ENCODE measurements at regions not wholly inside any gene's neighbourhood (a gene's known extent, or its start where the extent isn't known, plus 50 kb on each side); places are given as distances from the start of the nearest gene placed in this dataset.
"Not testable (repeated sequence)": the region's sequence is repeated elsewhere in the genome, so short reads cannot be mapped to it uniquely, and the experiment has no call there.

DNA sequence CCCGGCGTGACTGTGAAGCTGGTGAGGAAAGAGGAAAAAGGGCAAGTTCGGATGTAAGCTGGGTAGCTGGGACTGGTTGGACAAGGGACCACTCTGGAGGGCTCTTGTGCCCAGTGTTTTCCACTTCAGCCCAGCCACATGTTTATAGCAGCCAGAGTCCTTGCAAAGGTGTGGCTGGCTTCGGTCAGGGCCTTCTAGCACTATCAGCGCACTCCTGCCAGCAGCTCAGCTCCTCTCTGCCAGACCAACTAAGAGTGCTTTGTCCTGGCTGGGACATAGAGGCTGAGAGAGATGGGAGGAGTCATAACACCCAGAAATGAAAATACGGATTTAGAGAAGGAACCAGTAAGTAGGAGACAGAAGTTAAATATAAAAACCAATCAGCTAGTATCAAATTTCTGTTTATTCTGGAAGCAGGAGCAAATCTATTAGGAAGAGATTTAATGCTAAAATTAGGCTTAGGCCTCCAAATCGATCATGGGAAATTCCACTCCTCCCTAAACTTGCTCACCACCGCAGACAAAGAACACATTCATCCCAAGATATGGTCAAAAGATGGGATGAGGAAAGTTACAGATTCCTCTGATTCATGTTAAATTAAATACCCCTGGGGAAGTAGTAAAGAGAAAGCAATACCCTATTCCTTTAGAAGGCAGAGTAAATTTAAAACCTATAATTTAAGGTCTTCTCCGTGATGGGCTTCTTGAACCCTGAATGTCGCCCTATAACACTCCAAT is 135.0 kb downstream of the RALA start:
- no peak for DNase-seq (ENCODE audit: extremely low read depth, low read depth)

DNA sequence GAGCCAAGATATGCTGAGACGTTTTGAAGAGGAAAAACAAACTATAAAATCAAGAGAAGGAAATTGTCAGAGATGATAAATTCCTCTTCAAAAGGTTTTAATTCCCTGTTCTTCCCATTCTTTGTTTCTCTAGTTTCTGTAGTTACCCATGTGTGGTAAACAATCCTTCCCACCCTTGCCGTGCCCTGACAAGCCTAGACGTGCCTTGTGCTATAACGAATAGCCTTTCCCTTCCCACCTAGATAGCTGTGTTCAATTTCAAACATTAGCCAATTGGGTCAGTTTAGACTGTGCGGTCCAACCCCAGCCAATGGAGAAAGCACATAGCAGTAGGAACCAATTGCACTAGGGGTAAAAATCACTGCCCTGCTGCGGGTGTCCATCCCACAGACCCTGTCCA is 138.1 kb downstream of the RALA start:
- no peak for DNase-seq (ENCODE audit: extremely low read depth, low read depth)
- TF ChIP-seq, protein P1, sequence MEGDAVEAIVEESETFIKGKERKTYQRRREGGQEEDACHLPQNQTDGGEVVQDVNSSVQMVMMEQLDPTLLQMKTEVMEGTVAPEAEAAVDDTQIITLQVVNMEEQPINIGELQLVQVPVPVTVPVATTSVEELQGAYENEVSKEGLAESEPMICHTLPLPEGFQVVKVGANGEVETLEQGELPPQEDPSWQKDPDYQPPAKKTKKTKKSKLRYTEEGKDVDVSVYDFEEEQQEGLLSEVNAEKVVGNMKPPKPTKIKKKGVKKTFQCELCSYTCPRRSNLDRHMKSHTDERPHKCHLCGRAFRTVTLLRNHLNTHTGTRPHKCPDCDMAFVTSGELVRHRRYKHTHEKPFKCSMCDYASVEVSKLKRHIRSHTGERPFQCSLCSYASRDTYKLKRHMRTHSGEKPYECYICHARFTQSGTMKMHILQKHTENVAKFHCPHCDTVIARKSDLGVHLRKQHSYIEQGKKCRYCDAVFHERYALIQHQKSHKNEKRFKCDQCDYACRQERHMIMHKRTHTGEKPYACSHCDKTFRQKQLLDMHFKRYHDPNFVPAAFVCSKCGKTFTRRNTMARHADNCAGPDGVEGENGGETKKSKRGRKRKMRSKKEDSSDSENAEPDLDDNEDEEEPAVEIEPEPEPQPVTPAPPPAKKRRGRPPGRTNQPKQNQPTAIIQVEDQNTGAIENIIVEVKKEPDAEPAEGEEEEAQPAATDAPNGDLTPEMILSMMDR (IDR thresholded peaks at IDR 0.05; ENCODE audit: low read depth, low read length), result no peak

More for the DNA sequence above, 135.0 kb downstream of the RALA start:
- TF ChIP-seq, protein P1 (IDR thresholded peaks at IDR 0.05; ENCODE audit: low read depth, low read length), result no peak

DNA sequence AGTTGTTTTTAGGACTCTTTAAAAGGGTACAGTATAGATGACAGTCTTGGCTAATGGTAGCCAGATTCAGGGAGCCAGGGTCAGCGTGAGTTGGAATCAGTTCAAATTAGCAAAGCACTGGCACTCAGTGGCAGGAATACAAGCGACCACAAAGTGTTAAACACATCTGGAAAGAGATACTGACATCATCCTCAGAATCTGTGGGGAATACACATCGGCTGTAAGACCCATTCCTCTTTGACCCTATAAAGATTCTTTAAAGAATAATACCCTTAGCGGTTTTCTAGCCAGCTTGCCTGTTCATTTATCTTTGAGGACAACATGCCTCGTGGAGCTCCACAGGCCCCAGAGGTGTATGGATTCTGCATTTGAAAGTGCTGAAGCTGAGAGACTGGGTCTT is 139.1 kb downstream of the RALA start:
- not testable (repeated sequence) for DNase-seq (ENCODE audit: extremely low read depth, low read depth)

DNA sequence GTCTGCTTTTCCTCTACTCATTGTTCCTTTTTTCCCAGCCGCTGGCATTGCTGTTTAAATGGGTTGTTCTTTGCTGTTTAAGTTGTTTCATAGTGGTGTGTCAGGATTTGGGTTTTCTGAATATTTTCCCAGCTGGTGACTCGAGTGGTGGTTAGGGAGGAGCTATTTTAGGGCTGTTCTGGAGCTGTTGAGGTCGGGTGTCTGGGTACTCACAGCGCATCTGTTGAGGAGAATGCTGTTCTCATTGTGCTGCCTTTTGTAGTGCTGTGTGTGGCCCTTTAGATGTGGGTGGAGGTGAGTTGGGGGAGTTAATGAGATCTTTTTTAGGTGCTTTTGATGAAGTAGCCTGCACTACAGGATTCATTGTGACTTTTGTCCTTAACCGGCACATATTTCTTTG is 139.5 kb downstream of the RALA start:
- DNase-seq (ENCODE audit: extremely low read depth, low read depth), result not testable (repeated sequence)

DNA sequence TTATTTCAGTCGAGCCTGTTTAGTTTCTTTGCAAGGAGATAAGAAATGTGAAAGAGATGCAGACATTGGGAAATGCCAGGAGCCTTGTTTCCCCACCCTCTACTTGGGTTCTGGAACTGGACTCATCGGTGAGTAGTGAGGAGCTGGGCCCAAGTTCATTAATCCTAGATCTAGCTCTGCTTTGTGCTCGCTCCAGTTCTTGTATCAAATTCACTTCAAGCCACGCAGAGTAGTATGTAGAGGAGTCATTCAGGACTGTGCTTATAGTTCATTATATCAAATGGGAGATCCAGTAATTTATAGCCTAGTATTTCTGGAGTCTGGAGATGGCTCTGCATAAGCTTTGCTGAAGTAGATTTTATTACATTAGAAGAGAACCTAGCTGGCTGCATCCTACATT is 142.5 kb downstream of the RALA start:
- DNase-seq (ENCODE audit: extremely low read depth, low read depth), result not testable (repeated sequence)

DNA sequence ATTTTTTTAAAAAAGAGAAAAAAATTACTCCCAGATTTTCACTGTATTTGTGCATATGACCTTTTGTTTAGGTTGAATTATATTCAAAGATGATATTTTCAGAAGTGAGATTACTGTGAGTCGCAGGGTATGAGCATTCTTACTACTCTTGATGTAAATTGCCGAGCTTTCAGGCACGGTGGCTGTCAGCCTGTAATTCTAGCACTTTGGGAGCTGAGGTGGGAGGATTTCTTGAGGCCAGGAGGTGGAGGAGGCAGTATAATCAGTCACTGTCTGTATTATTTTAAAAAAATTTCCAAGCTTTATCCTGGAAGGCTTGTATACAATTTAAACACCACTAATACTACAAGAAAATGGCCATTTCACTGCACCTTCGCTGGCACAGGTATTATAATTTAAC is 145.1 kb downstream of the RALA start:
- not testable (repeated sequence) for DNase-seq (ENCODE audit: extremely low read depth, low read depth)

DNA sequence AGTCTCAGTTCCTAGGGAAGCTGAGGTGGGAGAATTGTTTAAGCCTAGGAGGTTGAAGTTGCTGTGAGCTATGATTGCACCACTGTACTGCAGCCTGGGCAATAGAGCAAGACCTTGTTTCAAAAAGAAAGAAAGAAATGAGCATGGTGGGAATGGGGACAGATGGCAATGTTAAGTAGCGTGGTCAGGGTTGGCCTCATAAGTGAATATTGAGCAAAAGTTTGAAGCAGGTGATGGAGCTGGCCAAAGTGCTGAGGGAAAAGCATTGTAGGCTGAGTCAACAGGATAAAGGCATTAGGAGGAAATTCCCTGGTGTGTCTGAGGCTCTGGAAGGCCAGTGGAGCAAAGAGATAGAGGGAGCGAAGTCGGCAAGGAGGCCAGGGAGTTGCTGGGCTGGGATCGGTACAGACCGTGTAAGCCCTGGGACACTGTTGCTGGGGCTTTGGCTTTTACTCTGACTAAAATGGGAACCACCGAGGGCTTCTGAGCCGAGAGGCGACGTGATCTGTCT is 151.0 kb downstream of the RALA start:
- DNase-seq (ENCODE audit: extremely low read depth, low read depth), result not testable (repeated sequence)

DNA sequence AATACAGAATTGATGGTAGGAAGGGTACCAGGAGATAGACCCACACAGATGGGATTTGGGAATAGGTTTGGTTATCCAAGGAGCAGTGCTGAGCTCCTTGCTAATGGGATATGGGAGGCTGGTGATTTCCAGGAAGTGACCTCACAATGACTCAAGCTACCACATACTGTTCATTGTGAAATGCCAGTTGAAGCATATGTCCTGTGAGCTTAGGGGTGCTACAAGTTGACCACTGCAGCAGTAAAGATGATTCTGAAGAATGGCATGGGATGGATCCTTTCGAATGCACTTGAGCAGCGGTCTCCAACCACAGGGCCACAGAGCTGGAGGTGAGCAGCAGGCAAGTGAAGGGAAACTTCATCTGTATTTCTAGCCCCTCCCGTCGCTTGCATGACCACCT is 158.2 kb downstream of the RALA start:
- DNase-seq (ENCODE audit: extremely low read depth, low read depth), result not testable (repeated sequence)

DNA sequence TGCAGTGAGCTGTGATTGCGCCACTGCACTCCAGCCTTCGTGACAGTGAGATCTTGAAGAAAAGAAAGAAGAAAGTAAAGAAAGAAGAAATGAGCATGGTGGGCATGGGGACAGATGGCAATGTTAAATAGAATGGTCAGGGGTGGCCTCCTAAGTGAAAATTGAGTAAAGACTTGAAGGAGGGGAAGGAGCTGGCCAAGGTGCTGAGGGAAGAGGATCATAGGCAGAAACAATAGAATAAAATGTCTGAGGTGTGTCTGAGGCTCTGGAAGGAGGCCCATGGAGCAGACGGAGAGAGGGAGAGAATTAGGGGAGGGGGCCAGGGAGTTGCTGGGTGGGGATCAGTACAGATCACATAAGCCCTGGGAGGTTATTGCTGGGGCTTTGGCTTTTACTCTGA is 163.1 kb downstream of the RALA start:
- DNase-seq (ENCODE audit: extremely low read depth, low read depth), result not testable (repeated sequence)

DNA sequence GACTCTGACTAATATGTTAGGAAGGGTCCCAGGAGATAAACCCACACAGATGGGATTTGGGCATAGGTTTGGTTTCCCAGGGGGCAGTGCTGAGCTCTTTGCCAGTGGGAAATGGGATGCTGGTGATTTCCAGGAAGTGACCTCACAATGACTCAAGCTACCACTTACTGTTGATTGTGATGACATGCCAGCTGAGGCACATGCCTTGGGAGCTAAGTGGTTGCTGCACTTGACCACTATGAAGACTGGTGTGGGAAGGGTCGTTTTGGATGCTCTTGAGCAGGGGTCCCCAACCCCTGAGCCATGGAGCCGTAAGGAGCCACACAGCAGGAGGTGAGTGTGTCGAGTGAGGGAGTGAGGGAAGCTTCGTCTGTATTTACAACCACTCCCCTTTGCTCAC is 159.0 kb upstream of the CDK13 start:
- not testable (repeated sequence) for DNase-seq (ENCODE audit: extremely low read depth, low read depth)

DNA sequence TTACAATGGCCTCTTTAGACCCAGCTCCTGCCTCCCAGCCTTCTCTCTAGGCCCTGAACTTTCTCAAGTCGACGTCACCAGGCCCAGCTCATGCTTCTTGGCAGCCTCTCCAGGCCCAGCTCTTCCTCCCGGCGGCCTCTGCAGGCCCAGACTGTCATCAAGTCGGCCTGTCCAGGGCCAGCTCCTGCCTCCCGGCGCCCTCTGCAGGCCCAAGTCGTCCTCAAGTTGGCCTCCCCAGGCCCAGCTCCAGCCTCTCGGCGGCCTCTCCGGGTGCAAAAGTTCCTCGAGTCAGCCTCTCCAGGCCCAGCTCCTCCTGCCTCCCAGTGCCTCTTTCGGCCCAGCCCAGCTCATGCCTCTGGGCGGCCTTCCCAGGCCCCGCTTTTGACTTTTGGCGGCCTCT is 158.1 kb upstream of the CDK13 start:
- not testable (repeated sequence) for DNase-seq (ENCODE audit: extremely low read depth, low read depth)

DNA sequence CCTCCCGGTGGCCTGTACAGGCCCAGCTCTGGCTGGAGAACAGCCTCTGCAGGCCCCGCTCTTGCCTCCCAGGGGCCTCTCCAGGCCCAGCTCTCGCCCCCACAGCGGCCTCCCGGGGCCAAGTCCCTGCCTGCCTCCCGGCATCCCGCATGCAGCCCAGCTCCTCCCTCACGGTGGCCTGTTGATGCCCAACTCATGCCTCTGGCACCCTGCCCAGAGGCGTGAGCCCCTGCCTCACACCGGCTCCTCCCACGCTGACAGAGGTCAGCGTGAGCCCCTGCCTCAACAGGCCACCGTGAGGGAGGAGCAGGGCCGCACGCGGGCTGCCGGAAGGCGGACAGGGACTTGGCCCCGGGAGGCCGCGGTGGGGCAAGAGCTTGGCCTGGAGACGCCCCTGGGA is 157.0 kb upstream of the CDK13 start:
- DNase-seq (ENCODE audit: extremely low read depth, low read depth), result not testable (repeated sequence)

DNA sequence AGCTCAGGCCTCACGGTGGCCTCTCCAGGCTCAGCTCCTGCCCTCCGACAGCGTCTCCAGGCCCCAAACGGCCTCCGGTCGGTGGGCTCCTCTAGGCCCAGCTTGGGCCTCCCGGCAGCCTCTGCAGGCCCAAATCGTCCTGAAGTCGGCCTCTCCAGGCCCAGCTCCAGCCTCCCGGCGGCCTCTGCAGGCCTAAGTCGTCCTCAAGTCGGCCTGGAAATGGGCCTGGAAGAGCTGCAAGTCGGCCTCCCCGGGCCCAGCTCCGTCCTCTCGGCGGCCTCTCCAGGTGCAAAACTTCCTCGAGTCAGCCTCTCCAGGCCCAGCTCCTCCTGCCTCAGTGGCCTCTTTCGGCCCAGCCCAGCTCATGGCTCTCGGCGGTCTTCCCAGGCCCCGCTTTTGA is 156.2 kb upstream of the CDK13 start:
- DNase-seq (ENCODE audit: extremely low read depth, low read depth), result not testable (repeated sequence)

DNA sequence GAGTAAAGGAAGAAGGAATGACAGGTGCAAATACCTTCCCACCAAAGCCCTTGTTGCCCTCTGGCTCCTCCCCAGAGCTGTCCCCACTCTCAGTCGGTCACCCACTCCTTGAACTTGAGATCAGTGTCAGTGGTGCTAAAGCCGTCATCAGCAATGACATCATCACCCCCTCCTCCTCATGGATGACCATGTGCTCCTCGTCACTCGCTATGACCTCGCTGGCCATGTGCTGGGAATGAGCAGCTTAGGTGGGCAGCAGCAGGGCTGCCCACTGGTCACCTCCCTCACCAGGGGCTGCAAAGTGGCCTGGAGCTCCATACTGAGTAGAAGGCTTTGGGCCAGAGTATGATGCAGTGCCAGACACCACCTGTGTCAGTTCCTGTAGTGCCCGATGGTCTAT is 153.1 kb upstream of the CDK13 start:
- DNase-seq (ENCODE audit: extremely low read depth, low read depth), result not testable (repeated sequence)

DNA sequence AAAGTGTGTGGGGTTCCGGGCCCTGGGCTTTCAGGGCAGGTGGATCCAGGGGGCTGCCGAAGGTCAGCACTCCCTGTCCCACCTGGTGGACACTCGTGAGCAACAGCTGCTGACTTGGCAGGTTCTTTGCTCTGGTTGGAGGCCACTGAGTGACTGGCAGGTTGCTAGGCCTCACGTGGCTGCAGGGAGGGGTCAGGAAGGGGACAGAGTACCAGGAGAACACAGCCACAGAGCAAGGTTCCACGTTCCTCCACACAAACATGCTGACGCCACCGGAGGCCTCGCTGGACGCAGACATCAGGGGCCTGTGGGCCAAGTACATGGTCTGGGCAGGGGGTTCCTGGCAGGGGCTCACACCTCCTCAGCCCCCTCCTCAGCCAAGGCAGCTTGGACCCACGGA is 152.0 kb upstream of the CDK13 start:
- DNase-seq (ENCODE audit: extremely low read depth, low read depth), result not testable (repeated sequence)
